ENCODE measurements at regions not wholly inside any gene's neighbourhood (a gene's known extent, or its start where the extent isn't known, plus 50 kb on each side); places are given as distances from the start of the nearest gene placed in this dataset.

DNA sequence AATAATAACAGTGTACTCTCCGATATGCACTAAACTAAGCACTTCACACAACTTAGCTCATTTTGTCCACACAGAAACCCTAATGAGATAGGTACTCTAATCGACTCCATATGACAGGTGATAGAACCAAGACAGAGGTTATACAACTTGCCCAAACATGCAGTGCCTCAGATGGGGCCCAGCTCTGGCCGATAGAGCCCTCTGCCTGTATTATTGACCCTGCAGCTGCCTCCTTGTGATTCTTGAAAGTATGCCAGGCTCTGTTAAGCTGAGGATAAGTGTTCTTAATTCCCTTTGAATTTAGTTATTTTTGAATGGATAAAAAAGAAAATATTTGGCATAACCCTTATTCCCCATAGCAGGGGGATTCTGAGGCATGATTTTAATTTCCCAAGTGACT lies 78.5 kb downstream of the HMHB1 start:
- TF ChIP-seq, protein P1, sequence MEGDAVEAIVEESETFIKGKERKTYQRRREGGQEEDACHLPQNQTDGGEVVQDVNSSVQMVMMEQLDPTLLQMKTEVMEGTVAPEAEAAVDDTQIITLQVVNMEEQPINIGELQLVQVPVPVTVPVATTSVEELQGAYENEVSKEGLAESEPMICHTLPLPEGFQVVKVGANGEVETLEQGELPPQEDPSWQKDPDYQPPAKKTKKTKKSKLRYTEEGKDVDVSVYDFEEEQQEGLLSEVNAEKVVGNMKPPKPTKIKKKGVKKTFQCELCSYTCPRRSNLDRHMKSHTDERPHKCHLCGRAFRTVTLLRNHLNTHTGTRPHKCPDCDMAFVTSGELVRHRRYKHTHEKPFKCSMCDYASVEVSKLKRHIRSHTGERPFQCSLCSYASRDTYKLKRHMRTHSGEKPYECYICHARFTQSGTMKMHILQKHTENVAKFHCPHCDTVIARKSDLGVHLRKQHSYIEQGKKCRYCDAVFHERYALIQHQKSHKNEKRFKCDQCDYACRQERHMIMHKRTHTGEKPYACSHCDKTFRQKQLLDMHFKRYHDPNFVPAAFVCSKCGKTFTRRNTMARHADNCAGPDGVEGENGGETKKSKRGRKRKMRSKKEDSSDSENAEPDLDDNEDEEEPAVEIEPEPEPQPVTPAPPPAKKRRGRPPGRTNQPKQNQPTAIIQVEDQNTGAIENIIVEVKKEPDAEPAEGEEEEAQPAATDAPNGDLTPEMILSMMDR (IDR thresholded peaks at IDR 0.05; ENCODE audit: extremely low read depth, missing control alignments), result no peak
- no peak for DNase-seq (ENCODE audit: low spot score)

DNA sequence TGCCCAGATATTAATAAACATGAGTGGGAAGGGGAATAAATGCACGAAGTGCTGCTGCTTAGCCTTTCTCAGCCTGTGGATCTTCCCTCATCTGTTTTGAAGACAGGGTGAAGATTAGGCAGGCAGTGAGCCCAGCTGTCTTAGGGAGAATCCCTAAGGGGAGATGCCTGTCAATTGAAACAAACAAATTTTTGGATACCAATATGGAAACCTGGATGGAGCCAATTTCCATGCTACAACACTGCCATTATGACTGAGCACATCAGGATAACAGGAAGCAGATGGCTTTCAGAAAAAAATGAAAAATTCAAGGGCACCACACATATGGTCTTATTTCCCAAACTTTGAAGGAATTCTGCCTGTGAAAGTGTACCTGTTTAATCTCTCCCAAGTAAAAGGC lies 80.3 kb downstream of the HMHB1 start:
- TF ChIP-seq, protein P1 (IDR thresholded peaks at IDR 0.05; ENCODE audit: extremely low read depth, missing control alignments), result no peak
- no peak for DNase-seq (ENCODE audit: low spot score)

DNA sequence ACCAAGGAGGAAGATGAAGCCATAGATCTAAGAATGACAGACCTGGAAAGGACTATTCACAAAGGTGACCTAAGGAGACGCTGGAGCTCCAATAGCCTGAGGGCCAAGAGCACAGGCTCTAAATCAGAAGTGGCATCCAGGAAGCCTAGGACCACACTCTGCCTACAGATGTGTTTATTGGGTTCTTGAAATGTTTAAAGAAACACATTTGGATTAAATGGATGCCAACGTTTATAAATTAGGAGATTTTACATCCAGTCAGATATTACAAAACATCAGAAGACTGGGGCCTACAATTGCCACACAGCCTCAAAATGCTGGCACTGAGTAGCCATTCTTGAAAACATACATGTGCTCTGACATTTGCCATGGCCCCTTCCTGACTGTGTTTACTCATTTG lies 80.9 kb downstream of the HMHB1 start:
- TF ChIP-seq, protein P1 (IDR thresholded peaks at IDR 0.05; ENCODE audit: extremely low read depth, missing control alignments), result no peak
- no peak for DNase-seq (ENCODE audit: low spot score)

DNA sequence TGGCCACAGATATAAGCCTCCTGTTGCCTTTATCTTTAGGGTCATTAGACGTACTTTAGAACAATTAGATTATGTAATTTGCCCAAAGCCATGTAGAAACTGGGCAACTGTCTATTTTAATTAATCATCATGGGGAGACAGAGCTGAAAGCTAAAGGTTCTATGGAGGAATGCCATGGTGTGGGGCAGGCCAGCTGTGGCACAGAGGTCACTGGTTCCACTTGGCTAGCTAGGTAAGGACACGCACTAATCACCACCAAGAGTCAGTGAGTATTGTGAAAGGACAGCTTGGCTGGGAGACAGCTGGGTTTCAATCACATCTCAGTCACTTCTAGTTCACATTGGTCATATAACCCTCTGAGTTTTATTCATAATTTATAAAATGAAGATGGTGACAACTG lies 81.7 kb downstream of the HMHB1 start:
- TF ChIP-seq, protein P1 (IDR thresholded peaks at IDR 0.05; ENCODE audit: extremely low read depth, missing control alignments), result no peak
- DNase-seq (ENCODE audit: low spot score), result no peak

GRCh38 chr5:143896516-143896915 lies 84.6 kb downstream of the HMHB1 start:
- DNase-seq (ENCODE audit: low spot score), result no peak
- TF ChIP-seq, protein P1 (IDR thresholded peaks at IDR 0.05; ENCODE audit: extremely low read depth, missing control alignments), result no peak

DNA sequence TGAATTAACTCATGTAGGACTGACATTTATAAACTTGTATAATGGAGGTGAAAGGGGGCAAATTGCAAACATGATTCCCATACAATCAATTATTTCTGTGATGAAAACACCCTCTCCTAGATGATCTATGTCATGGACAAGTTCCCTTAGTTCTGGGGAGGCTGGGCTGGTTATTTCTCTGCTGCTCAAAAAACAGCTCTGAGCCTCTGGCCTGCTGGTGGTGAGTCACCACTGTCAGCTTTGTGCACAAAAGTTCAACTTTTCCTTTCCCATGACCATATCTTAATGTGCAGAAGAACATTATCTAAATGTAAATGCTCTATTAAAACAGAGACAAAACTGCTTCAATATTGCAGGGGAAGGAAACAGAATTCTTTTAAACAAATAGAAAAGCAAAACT lies 85.0 kb downstream of the HMHB1 start:
- no peak for DNase-seq (ENCODE audit: low spot score)
- TF ChIP-seq, protein P1 (IDR thresholded peaks at IDR 0.05; ENCODE audit: extremely low read depth, missing control alignments), result no peak

GRCh38 chr5:143898381-143898780 lies 86.4 kb downstream of the HMHB1 start:
- DNase-seq (ENCODE audit: low spot score), result no peak
- TF ChIP-seq, protein P1 (IDR thresholded peaks at IDR 0.05; ENCODE audit: extremely low read depth, missing control alignments), result no peak

All from GM20000 (cell line).